ENCODE measurements at regions not wholly inside any gene's neighbourhood (a gene's known extent, or its start where the extent isn't known, plus 50 kb on each side); places are given as distances from the start of the nearest gene placed in this dataset.

DNA sequence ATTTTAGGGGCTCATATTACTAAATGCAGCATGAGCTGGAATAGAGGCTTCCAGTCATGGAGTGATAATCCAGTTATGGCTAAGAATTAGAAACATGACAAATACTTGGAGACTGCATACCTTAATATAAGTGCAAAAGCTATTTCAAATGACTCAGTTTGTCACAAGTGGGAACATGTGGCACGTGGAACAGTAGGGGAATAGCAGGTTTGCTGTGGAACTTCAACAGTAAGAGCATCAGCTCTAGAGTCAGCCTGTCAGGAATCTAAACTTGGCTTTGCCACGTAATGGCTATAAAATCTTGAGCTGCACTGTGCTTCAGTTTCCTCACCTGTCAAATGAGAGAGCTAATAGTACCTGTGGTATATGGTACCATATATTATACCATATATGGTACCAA lies 62.1 kb downstream of the HTR1B start:
- TF ChIP-seq, protein P1, sequence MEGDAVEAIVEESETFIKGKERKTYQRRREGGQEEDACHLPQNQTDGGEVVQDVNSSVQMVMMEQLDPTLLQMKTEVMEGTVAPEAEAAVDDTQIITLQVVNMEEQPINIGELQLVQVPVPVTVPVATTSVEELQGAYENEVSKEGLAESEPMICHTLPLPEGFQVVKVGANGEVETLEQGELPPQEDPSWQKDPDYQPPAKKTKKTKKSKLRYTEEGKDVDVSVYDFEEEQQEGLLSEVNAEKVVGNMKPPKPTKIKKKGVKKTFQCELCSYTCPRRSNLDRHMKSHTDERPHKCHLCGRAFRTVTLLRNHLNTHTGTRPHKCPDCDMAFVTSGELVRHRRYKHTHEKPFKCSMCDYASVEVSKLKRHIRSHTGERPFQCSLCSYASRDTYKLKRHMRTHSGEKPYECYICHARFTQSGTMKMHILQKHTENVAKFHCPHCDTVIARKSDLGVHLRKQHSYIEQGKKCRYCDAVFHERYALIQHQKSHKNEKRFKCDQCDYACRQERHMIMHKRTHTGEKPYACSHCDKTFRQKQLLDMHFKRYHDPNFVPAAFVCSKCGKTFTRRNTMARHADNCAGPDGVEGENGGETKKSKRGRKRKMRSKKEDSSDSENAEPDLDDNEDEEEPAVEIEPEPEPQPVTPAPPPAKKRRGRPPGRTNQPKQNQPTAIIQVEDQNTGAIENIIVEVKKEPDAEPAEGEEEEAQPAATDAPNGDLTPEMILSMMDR (IDR thresholded peaks at IDR 0.05): no peak
- no peak for TF ChIP-seq POLR2AphosphoS5 (IDR thresholded peaks at IDR 0.05)
